MM.1S (cell line): ENCODE measurements at regions not wholly inside any gene's neighbourhood (a gene's known extent, or its start where the extent isn't known, plus 50 kb on each side); places are given as distances from the start of the nearest gene placed in this dataset.

ENCODE experiments used
- DNase-seq: peaks from one replicate; pipeline ENCODE4 v3.0.0-alpha.2; 2015
- H2AFZ ChIP-seq: fragments of 300-600 bp; sonication (generic); 2 replicates; pipeline ENCODE4 v1.6.0; 2016; ENCODE audit warnings: antibody characterized with exemption, low read length
- H3F3A ChIP-seq: fragments of 300-600 bp; sonication (generic); 2 replicates; pipeline ENCODE4 v1.6.1; 2016; ENCODE audit warnings: mild to moderate bottlenecking, antibody characterized with exemption, low read length, moderate library complexity, mixed read lengths; ENCODE audit not compliant: insufficient read depth
- H3K27ac ChIP-seq: fragments of 300-600 bp; sonication (generic); 2 replicates; pipeline ENCODE4 v1.5.1; 2016; ENCODE audit warnings: mild to moderate bottlenecking, low read length
- H3K27me3 ChIP-seq: fragments of 300-600 bp; sonication (generic); replicated peaks from 2 replicates; pipeline ENCODE4 v1.6.0; 2016; ENCODE audit warnings: low read length; ENCODE audit not compliant: insufficient read depth
- H3K36me3 ChIP-seq: fragments of 300-600 bp; sonication (generic); replicated peaks from 2 replicates; pipeline ENCODE4 v1.6.1; 2016; ENCODE audit warnings: mild to moderate bottlenecking, low read length, mixed read lengths; ENCODE audit not compliant: insufficient read depth
- H3K4me1 ChIP-seq: fragments of 300-600 bp; sonication (generic); 2 replicates; pipeline ENCODE4 v1.6.1; 2016; ENCODE audit warnings: low read length, mixed read lengths
- H3K4me2 ChIP-seq: fragments of 300-600 bp; sonication (generic); 2 replicates; pipeline ENCODE4 v1.6.0; 2016; ENCODE audit warnings: low read depth, low read length
- H3K4me3 ChIP-seq: fragments of 300-600 bp; sonication (generic); 2 replicates; pipeline ENCODE4 v1.5.1; 2016; ENCODE audit warnings: low read length, mixed read lengths
- H3K79me2 ChIP-seq: fragments of 300-600 bp; sonication (generic); 2 replicates; pipeline ENCODE4 v1.6.1; 2016; ENCODE audit warnings: mixed run types, low read length, mixed read lengths
- H3K9ac ChIP-seq: fragments of 300-600 bp; sonication (generic); 2 replicates; pipeline ENCODE4 v1.6.1; 2016; ENCODE audit warnings: low read length, mixed read lengths
- H3K9me2 ChIP-seq: fragments of 300-600 bp; sonication (generic); replicated peaks from 2 replicates; pipeline ENCODE4 v1.6.1; 2016; ENCODE audit warnings: mild to moderate bottlenecking, low read length, mixed read lengths; ENCODE audit not compliant: insufficient read depth
- H3K9me3 ChIP-seq: fragments of 300-600 bp; sonication (generic); replicated peaks from 2 replicates; pipeline ENCODE4 v1.6.1; 2016; ENCODE audit warnings: mild to moderate bottlenecking, low read length, mixed read lengths; ENCODE audit not compliant: insufficient read depth
- H4K20me1 ChIP-seq: fragments of 300-600 bp; sonication (generic); 2 replicates; pipeline ENCODE4 v1.6.1; 2016; ENCODE audit warnings: mild to moderate bottlenecking, low read length, moderate library complexity, mixed read lengths; ENCODE audit not compliant: insufficient read depth
- EZH2 ChIP-seq: fragments of 300-600 bp; sonication (generic); optimal IDR thresholded peaks from 2 replicates; pipeline ENCODE3; 2017; ENCODE audit warnings: low read depth, mild to moderate bottlenecking, antibody characterized with exemption, low read length, mixed read lengths
- EZH2phosphoT487 ChIP-seq: fragments of 300-600 bp; sonication (generic); IDR thresholded peaks from 2 replicates; pipeline ENCODE4 v1.6.1; 2018; ENCODE audit warnings: antibody characterized with exemption, low read length
- TF ChIP-seq, protein P1 (sequence below): fragments of 300-600 bp; sonication (generic); IDR thresholded peaks from 2 replicates; pipeline ENCODE4 v1.5.1; 2016; ENCODE audit warnings: antibody characterized with exemption, low read length, mixed read lengths

DNA sequence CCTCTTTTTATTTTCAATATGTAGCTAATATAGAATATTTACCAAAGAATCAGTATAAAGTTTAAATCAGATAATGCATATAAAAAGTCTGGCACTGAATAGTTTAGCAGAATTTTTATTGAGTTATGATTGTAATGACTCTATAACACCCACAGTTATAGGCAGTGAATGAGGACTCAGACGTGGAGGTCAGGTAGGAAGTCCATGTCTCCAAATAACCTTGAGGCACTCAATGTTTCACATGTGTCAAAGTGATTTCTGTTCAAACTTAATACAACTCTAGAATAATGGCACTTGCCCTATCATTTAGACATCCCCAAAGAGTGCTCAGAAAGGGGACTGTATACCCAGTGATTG is 332.1 kb downstream of the BMPER start:
- H3K9ac ChIP-seq = no peak overlapping the region
- no peak overlapping the region for H3K4me2 ChIP-seq
- H3K27me3 ChIP-seq = no peaks in the 10 kb centered on the region
- H2AFZ ChIP-seq = no peak overlapping the region
- no peaks in the 10 kb centered on the region for H3K9me2 ChIP-seq
- H3F3A ChIP-seq = no peaks in the 10 kb centered on the region
- H3K4me3 ChIP-seq = no peak overlapping the region
- TF ChIP-seq, protein P1, sequence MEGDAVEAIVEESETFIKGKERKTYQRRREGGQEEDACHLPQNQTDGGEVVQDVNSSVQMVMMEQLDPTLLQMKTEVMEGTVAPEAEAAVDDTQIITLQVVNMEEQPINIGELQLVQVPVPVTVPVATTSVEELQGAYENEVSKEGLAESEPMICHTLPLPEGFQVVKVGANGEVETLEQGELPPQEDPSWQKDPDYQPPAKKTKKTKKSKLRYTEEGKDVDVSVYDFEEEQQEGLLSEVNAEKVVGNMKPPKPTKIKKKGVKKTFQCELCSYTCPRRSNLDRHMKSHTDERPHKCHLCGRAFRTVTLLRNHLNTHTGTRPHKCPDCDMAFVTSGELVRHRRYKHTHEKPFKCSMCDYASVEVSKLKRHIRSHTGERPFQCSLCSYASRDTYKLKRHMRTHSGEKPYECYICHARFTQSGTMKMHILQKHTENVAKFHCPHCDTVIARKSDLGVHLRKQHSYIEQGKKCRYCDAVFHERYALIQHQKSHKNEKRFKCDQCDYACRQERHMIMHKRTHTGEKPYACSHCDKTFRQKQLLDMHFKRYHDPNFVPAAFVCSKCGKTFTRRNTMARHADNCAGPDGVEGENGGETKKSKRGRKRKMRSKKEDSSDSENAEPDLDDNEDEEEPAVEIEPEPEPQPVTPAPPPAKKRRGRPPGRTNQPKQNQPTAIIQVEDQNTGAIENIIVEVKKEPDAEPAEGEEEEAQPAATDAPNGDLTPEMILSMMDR = no peak
- TF ChIP-seq EZH2 = no peak
- TF ChIP-seq EZH2phosphoT487 = no peak
- no peaks in the 10 kb centered on the region for H3K79me2 ChIP-seq
- no peak overlapping the region for H3K27ac ChIP-seq
- no peaks in the 10 kb centered on the region for H3K9me3 ChIP-seq
- no peaks in the 10 kb centered on the region for H4K20me1 ChIP-seq
- H3K36me3 ChIP-seq = no peaks in the 10 kb centered on the region
- H3K4me1 ChIP-seq = no peaks in the 10 kb centered on the region
- no peak for DNase-seq

DNA sequence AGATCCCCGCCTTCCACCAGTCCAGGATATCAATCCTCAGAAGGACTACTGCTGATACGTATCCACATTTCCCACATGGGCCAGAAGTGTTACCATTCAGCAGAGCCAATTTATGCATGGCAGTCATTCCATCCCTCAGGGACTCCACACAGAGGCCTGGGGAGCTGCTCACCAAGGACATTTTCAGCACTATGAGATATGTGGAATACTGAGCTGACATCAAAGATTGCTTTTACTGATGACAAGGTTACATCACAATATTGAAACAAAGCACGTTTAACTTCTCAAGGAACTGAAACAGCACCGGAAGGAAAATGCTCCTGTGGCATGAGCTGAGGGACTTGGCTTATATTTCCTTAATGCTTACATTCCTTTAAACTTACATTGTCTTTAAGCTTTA is 335.1 kb downstream of the BMPER start:
- TF ChIP-seq, protein P1 = no peak
- TF ChIP-seq EZH2phosphoT487 (no peak), EZH2 (no peak)
- Histone ChIP-seq H3K27me3 (no peaks in the 10 kb centered on the region), H3K4me1 (no peaks in the 10 kb centered on the region), H2AFZ (no peak overlapping the region), H3F3A (no peaks in the 10 kb centered on the region), H3K9me2 (no peaks in the 10 kb centered on the region), H3K4me2 (no peak overlapping the region), H3K36me3 (no peaks in the 10 kb centered on the region), H3K79me2 (no peaks in the 10 kb centered on the region), H3K4me3 (no peak overlapping the region), H3K27ac (no peak overlapping the region), H4K20me1 (no peaks in the 10 kb centered on the region), H3K9me3 (no peaks in the 10 kb centered on the region), H3K9ac (no peak overlapping the region)
- DNase-seq = no peak

DNA sequence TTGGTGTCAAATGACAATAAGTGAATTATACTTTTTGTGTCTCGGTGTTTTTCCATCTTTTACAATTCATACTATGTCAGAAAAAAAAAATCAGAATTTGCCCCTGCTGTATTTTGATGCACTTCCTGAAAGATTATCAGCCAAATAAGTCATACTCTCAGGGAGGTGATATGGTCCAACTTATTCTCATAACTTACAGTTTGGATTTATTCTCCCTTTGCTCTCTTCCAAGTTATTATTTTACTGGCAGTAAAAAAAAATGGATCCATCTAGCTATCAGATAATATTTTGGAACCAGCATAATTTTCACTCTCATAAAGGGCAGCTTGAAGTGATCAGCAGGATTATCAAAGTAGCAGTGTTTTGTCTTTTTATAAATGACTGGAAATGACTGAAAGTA is 337.1 kb downstream of the BMPER start:
- no peak overlapping the region for H3K4me2 ChIP-seq
- no peak overlapping the region for H3K4me3 ChIP-seq
- no peaks in the 10 kb centered on the region for H4K20me1 ChIP-seq

More for the DNA sequence above, 337.1 kb downstream of the BMPER start:
- no peak for DNase-seq
- H3K27ac ChIP-seq = no peak overlapping the region
- no peaks in the 10 kb centered on the region for H3K9me3 ChIP-seq
- H3K9ac ChIP-seq = no peak overlapping the region
- H3K36me3 ChIP-seq = no peaks in the 10 kb centered on the region
- TF ChIP-seq EZH2phosphoT487 = no peak
- no peak for TF ChIP-seq EZH2
- TF ChIP-seq, protein P1 = no peak
- H2AFZ ChIP-seq = no peak overlapping the region
- no peaks in the 10 kb centered on the region for H3K4me1 ChIP-seq
- no peaks in the 10 kb centered on the region for H3K79me2 ChIP-seq
- no peaks in the 10 kb centered on the region for H3K9me2 ChIP-seq
- H3F3A ChIP-seq = no peaks in the 10 kb centered on the region
- no peaks in the 10 kb centered on the region for H3K27me3 ChIP-seq
